Activated T-helper 2 cell treated with anti-CD3 and anti-CD28 coated beads, Interferon-gamma antibody, Interleukin-2, Interleukin-4, amounts not matched to agents 10 μg/mL and 5 μg/mL and 100 μg/mL, durations not matched to agents 14 hours and 24 hours and 36 hours (primary cell): ENCODE measurements at regions not wholly inside any gene's neighbourhood (a gene's known extent, or its start where the extent isn't known, plus 50 kb on each side); places are given as distances from the start of the nearest gene placed in this dataset.

Experiments used
- DNase-seq: peaks from one replicate; pipeline ENCODE4 v3.0.0; 2021; ENCODE audit warnings: low spot score
- H3K27ac Mint-ChIP-seq: one replicate; pipeline ENCODE4 v1.8.0; 2021; ENCODE audit warnings: mixed read lengths
- H3K27me3 Mint-ChIP-seq: one replicate; pipeline ENCODE4 v1.8.0; 2021; ENCODE audit warnings: low read depth, mixed read lengths
- H3K36me3 Mint-ChIP-seq: one replicate; pipeline ENCODE4 v1.8.0; 2021; ENCODE audit warnings: low read depth, mixed read lengths
- H3K4me1 Mint-ChIP-seq: one replicate; pipeline ENCODE4 v1.8.0; 2021; ENCODE audit warnings: low read depth, mixed read lengths
- H3K4me3 Mint-ChIP-seq: one replicate; pipeline ENCODE4 v1.8.0; 2021; ENCODE audit warnings: low read depth, mild to moderate bottlenecking, moderate library complexity, mixed read lengths
- H3K9me3 Mint-ChIP-seq: one replicate; pipeline ENCODE4 v1.8.0; 2021; ENCODE audit warnings: mixed read lengths
- intact Hi-C: fragments of 100-400 bp; cut with micrococcal nuclease; formaldehyde crosslinking; loops from one replicate; pipeline ENCODE4 v1.15.1; 2023

DNA sequence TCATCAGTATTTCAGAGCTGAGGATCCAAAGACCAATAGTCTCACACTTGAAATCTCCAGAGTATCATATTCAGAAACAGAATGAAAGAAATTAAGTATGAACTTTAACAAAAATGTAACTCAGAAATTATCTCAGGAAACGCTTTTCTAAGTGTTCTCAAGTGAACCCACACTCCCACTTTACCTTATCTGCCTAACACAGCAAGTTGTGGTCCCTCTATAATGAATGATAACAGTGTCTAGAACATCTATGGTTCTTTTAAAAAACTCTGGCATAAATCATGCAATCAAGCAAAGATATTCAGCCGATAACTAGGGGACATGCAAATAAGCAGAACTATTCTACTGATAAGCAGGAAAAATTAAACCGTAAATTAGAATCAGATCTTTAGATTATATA is 1574.2 kb downstream of the PLA2G4A start:
- Mint-ChIP-seq H3K4me1 (no peaks in the 10 kb centered on the region), H3K4me3 (no peak overlapping the region), H3K9me3 (no peaks in the 10 kb centered on the region), H3K27me3 (no peaks in the 10 kb centered on the region), H3K27ac (no peak overlapping the region), H3K36me3 (no peaks in the 10 kb centered on the region)
- DNase-seq: no peak
- intact Hi-C loops: no loop called here

DNA sequence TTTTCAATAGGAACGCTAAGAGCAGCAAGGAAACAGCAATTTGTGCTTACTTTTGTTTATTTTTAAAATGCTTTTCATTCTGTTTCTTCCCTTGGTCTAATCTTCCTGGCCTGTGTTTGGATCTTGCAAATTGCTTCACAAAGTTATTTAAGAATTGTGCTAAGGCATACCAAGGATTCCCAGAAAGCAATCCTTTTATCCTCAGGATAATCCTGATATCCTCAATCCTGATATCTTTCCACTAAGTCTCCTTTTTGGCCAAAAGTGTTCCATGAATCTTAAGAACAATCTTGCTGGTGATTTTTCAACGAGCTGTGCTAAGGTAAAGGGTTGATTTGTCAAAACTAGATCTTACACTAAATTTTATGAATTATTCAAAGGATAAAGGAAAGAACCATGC is 1577.9 kb downstream of the PLA2G4A start:
- Mint-ChIP-seq H3K36me3 (no peaks in the 10 kb centered on the region), H3K4me3 (no peak overlapping the region), H3K27me3 (no peaks in the 10 kb centered on the region), H3K9me3 (no peaks in the 10 kb centered on the region), H3K27ac (no peak overlapping the region), H3K4me1 (no peaks in the 10 kb centered on the region)
- no peak for DNase-seq
- intact Hi-C loops: no loop called here

DNA sequence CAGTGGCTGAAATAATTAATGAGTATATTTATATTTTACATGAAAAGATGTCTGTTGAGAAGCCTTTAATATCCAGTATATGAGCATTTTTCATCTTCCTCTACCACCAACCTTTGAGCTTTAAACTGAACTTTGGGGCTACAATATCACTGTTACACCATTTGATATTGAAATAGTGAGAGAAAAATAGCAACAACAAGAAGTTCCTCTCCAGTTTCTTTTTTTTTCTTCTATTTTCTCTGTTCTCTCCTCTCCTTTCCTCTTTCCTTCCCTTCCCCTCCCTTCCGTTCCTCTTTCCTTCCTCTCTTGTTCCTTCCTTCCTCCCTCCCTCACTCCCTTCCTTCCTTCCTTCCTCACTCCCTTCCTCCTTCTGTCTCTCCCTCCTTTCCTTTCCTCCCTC is 1591.4 kb downstream of the PLA2G4A start:
- H3K36me3 Mint-ChIP-seq: no peaks in the 10 kb centered on the region
- intact Hi-C loops: no loop called here
- H3K27ac Mint-ChIP-seq: no peak overlapping the region
- DNase-seq: no peak
- H3K9me3 Mint-ChIP-seq: no peaks in the 10 kb centered on the region
- no peak overlapping the region for H3K4me3 Mint-ChIP-seq
- no peaks in the 10 kb centered on the region for H3K27me3 Mint-ChIP-seq
- H3K4me1 Mint-ChIP-seq: no peaks in the 10 kb centered on the region

DNA sequence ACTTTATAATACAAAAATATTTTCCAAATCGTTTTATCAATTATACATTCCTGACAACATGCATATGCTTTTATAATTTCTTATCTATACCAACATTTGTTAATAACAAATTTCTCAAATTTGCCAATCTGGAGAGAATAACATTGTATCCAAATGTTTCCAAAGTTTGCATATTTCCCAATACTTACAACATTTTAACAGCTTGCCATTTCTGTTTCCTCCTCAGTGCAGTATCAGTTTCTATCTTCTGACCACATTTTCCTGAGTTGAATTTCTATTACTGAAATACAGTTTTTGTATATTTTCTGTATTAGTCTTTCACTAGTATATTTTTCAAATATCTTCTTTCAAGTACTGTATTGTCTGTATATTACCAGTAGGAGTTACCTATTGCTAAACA is 1594.3 kb downstream of the PLA2G4A start:
- intact Hi-C loops: no loop called here
- no peak for DNase-seq
- no peaks in the 10 kb centered on the region for H3K27me3 Mint-ChIP-seq
- no peak overlapping the region for H3K4me3 Mint-ChIP-seq
- no peaks in the 10 kb centered on the region for H3K36me3 Mint-ChIP-seq
- H3K9me3 Mint-ChIP-seq: no peaks in the 10 kb centered on the region
- no peak overlapping the region for H3K27ac Mint-ChIP-seq
- no peaks in the 10 kb centered on the region for H3K4me1 Mint-ChIP-seq

DNA sequence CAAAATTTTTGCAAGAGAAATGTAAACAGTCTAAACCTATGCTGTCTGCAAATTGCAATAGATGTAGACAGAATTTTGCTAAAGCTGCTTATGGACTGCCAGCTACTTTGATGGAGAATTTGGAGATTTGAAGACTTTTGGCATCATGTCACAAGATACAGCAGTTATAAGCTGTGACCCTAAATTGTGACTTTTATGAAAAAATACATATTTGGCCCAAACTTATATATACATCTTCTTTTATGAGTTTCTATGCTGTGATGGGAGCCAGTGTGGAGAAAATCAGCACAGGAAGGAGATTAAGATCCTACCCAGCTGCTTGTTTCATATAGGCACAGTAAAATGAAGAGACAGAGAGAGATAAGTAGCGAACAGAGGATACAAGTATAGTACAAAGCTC is 1595.4 kb downstream of the PLA2G4A start:
- no peak overlapping the region for H3K4me3 Mint-ChIP-seq

DNA sequence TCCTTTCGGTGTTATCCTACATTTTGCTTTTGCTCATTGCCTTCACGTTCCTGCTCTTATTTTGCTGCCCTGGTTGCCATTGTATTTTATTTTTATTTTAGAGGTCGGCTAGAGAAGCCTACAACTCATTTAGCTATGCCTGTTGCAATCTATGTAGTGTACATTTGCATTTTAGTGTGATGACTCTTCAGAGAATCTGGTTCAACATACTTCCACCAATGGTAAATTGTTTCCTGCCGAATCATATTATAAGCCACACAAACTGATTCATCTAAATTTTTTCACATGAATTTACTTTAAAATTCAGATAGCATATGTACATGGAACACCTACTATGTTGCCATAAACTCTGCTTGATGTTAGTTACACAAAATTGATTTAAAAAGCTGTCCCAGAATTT is 1596.9 kb downstream of the PLA2G4A start:
- H3K27me3 Mint-ChIP-seq: no peaks in the 10 kb centered on the region
- no peaks in the 10 kb centered on the region for H3K9me3 Mint-ChIP-seq
- intact Hi-C loops: no loop called here
- H3K36me3 Mint-ChIP-seq: no peaks in the 10 kb centered on the region
- H3K4me3 Mint-ChIP-seq: no peak overlapping the region
- H3K27ac Mint-ChIP-seq: no peak overlapping the region
- no peaks in the 10 kb centered on the region for H3K4me1 Mint-ChIP-seq
- no peak for DNase-seq

More for the DNA sequence above, 1595.4 kb downstream of the PLA2G4A start:
- intact Hi-C loops: no loop called here
- Mint-ChIP-seq H3K9me3 (no peaks in the 10 kb centered on the region), H3K27ac (no peak overlapping the region), H3K27me3 (no peaks in the 10 kb centered on the region), H3K36me3 (no peaks in the 10 kb centered on the region), H3K4me1 (no peaks in the 10 kb centered on the region)
- DNase-seq: no peak

DNA sequence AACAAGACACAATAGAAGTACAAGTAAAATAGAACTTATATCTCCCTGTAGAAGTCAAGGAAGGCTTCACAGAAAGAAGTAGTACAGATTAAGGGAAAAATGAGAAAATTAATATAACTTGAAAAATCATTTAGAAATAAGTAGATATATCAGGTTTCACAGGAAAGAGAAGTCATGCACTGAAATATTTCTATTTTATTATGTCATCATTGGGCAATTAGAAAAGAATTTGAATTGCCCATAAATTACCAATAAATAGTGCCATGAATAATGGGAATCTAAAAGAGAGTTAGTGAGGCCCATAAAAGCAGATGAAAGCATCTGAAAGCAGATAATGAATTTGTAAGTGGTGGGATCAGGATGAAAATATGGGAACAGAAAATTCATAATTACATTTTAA is 1597.8 kb downstream of the PLA2G4A start:
- Mint-ChIP-seq H3K4me1 (no peaks in the 10 kb centered on the region), H3K9me3 (no peaks in the 10 kb centered on the region), H3K4me3 (no peak overlapping the region), H3K27ac (no peak overlapping the region), H3K27me3 (no peaks in the 10 kb centered on the region), H3K36me3 (no peaks in the 10 kb centered on the region)
- no peak for DNase-seq
- intact Hi-C loops: no loop called here

DNA sequence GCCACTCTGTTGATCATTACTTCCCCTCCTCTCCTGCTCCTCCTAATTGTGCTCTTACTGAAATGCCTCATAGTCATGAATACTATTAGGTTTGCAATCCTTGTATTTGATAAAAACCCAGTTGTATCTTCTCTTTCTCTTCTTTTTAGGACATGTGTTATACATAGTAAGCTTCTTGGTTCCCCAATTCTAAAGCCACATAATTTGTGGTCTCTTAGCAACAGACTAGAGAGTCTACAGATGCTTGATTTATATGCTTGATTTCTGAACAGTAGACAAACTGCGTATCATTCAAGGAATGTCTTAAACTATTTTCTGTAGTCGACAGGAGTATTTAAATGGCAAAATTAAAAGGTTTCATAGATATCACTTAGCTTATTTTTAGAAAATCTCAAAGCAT is 1598.9 kb downstream of the PLA2G4A start:
- H3K9me3 Mint-ChIP-seq: no peaks in the 10 kb centered on the region
- no peaks in the 10 kb centered on the region for H3K4me1 Mint-ChIP-seq
- no peaks in the 10 kb centered on the region for H3K27me3 Mint-ChIP-seq
- intact Hi-C loops: no loop called here
- H3K27ac Mint-ChIP-seq: no peak overlapping the region
- no peaks in the 10 kb centered on the region for H3K36me3 Mint-ChIP-seq
- DNase-seq: no peak
- H3K4me3 Mint-ChIP-seq: no peak overlapping the region

DNA sequence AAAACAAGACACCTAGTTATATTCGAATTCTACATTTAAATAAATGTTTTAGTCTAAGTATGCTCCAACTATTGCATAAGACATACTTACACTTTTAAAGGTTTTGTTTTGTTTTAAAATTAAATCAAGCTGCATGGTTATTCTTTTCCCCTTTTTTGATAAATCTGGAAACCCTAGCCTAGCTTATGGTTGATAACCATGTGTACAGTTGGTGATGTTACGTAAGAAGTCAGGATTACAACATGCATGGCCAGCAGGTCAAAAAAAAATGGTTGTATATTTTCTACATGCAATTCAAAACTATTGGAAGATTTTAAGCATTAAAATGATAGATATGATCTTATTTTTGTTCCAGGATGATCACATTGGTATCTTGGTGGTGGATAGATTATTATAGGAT is 1600.6 kb downstream of the PLA2G4A start:
- no peak overlapping the region for H3K4me3 Mint-ChIP-seq
- intact Hi-C loops: no loop called here
- H3K27ac Mint-ChIP-seq: no peak overlapping the region
- H3K27me3 Mint-ChIP-seq: no peaks in the 10 kb centered on the region
- DNase-seq: no peak
- no peaks in the 10 kb centered on the region for H3K4me1 Mint-ChIP-seq
- H3K36me3 Mint-ChIP-seq: no peaks in the 10 kb centered on the region
- no peaks in the 10 kb centered on the region for H3K9me3 Mint-ChIP-seq

DNA sequence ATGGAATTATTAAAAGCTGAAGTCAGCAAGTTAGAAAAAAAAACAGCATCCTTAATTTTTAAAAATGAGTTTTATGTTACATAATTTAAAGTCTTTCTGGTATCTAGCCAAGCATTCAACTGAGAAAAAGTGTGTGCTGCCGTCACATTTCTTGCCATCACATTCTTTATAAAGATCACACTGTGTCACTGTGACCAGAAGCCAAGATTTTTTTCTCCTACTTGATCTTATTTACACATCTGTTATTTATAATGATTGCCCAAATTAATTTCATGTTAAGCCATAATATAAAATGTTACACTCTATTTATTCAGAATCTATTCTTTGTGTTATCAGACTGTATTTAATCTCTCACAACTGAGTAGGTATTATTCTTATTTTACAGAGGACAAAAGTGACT is 1603.7 kb downstream of the PLA2G4A start:
- no peaks in the 10 kb centered on the region for H3K36me3 Mint-ChIP-seq
- no peak overlapping the region for H3K4me3 Mint-ChIP-seq
- no peaks in the 10 kb centered on the region for H3K27me3 Mint-ChIP-seq
- no peak for DNase-seq
- no peaks in the 10 kb centered on the region for H3K9me3 Mint-ChIP-seq
- H3K27ac Mint-ChIP-seq: no peak overlapping the region
- intact Hi-C loops: no loop called here
- H3K4me1 Mint-ChIP-seq: no peaks in the 10 kb centered on the region

DNA sequence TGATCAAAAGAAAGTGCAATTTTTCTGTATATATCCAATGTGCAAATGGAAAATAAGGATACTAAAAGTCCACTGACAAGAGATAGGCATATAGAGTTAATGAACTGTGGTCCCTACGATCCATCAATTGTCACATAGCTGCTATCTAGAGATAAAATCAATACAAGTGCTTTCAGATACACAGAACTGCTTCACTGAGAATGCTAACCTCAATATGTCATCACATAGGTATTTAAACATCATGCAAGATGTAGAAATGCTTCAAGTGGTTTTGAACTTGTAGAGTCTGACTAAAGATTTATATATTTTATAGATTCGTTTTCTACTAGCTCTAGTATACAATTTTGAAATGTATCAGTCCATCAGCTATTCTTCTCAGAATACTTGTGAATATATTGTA is 1604.7 kb downstream of the PLA2G4A start:
- H3K27me3 Mint-ChIP-seq: no peaks in the 10 kb centered on the region
- no peaks in the 10 kb centered on the region for H3K9me3 Mint-ChIP-seq
- H3K36me3 Mint-ChIP-seq: no peaks in the 10 kb centered on the region
- no peak for DNase-seq
- H3K27ac Mint-ChIP-seq: no peak overlapping the region
- no peaks in the 10 kb centered on the region for H3K4me1 Mint-ChIP-seq
- no peak overlapping the region for H3K4me3 Mint-ChIP-seq
- intact Hi-C loops: no loop called here

DNA sequence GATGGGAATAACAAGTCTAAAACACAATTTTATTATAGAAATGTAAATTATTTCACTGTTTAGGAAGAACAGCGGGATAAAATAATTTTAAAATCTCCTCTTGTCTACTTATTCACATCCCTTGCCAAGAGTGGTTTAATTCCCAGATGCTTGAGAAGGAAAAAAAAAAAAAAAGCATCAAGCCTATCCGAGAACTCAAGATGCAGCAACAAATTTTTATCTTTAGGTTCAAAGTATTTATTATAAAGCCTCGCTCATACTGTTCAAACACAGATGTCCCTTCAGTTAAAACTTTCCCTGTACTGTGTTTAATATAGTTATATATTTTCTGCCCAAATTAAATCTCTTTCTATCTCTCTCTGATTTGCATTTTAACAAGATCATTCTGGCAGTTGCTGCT is 1615.8 kb downstream of the PLA2G4A start:
- no peak overlapping the region for H3K27ac Mint-ChIP-seq
- no peaks in the 10 kb centered on the region for H3K36me3 Mint-ChIP-seq
- intact Hi-C loops: no loop called here
- H3K9me3 Mint-ChIP-seq: peaks cover 4% of the 10 kb centered on the region
- DNase-seq: no peak
- H3K4me1 Mint-ChIP-seq: no peaks in the 10 kb centered on the region
- H3K4me3 Mint-ChIP-seq: no peak overlapping the region
- no peaks in the 10 kb centered on the region for H3K27me3 Mint-ChIP-seq

DNA sequence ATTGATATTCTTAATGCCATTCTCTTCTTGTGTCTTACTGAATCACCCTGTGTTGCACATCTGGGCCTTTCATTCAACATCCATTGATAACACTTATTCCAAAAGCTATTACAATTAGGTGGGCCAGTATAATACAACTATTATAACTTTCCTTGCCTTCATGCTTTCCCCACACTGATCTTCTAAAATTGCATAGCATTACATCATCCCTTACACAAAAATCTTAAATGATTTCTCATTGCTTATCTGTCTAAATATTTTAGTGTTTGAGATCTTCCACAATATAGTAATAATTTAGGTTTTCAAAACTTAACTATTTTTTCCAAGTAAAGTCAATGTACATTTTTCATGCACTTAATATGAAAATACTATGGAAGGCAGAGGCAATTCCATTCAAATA is 1634.1 kb downstream of the PLA2G4A start:
- no peaks in the 10 kb centered on the region for H3K36me3 Mint-ChIP-seq
- intact Hi-C loops: no loop called here
- no peaks in the 10 kb centered on the region for H3K27me3 Mint-ChIP-seq

DNA sequence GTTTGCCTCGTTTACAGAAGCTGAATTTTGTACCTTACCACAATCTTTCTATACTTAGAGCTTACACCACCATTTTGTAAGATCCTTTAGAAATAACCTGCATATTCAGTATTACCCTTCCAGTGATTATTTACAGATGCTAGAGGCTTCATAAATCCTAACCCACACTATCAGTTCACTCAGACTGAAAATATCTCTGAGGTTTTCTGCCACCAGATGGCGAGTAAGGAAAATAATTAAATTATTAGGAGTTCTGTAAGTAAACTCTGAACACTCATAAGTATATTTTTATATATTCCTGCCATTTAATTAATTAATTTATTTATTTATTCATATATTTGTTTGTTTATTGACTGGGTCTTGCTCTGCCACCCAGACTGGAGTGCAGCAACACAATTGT is 1635.2 kb downstream of the PLA2G4A start:
- Mint-ChIP-seq H3K4me1 (no peaks in the 10 kb centered on the region), H3K27me3 (no peaks in the 10 kb centered on the region), H3K9me3 (no peaks in the 10 kb centered on the region), H3K36me3 (no peaks in the 10 kb centered on the region), H3K4me3 (no peak overlapping the region), H3K27ac (no peak overlapping the region)
- no peak for DNase-seq
- intact Hi-C loops: no loop called here

More for the DNA sequence above, 1634.1 kb downstream of the PLA2G4A start:
- no peak overlapping the region for H3K4me3 Mint-ChIP-seq
- H3K9me3 Mint-ChIP-seq: peaks cover 4% of the 10 kb centered on the region
- H3K27ac Mint-ChIP-seq: no peak overlapping the region
- DNase-seq: no peak
- H3K4me1 Mint-ChIP-seq: no peaks in the 10 kb centered on the region
